SU-DHL-6 (cell line): ENCODE measurements at regions not wholly inside any gene's neighbourhood (a gene's known extent, or its start where the extent isn't known, plus 50 kb on each side); places are given as distances from the start of the nearest gene placed in this dataset.

ENCODE experiments used
- CTCF ChIP-seq: fragments of 200-600 bp; sonication (generic); IDR thresholded peaks from one replicate; pipeline ENCODE4 v1.5.1; 2017; ENCODE audit warnings: antibody characterized with exemption, mild to moderate bottlenecking, low read length, moderate library complexity; ENCODE audit not compliant: insufficient read depth, poor library complexity, severe bottlenecking
- EZH2phosphoT487 ChIP-seq: fragments of 200-600 bp; sonication (generic), shearing (Covaris generic); conservative IDR thresholded peaks from 2 replicates; pipeline ENCODE4 v1.6.1; 2018; ENCODE audit warnings: mild to moderate bottlenecking, antibody characterized with exemption, low read length, moderate library complexity, mixed read lengths

GRCh38 chr5:173670791-173671120 lies 54.3 kb upstream of the BOD1 start:
- TF ChIP-seq CTCF, result no peak
- TF ChIP-seq EZH2phosphoT487, result no peak
